Hypothalamus (tissue), 51 donors: ENCODE measurements at regions not wholly inside any gene's neighbourhood (a gene's known extent, or its start where the extent isn't known, plus 50 kb on each side); places are given as distances from the start of the nearest gene placed in this dataset.

Experiments used
- DNase-seq, 51 donors: peaks; one replicate each; lab custom pipeline; 2025; lab: John Stamatoyannopoulos, UW

DNA sequence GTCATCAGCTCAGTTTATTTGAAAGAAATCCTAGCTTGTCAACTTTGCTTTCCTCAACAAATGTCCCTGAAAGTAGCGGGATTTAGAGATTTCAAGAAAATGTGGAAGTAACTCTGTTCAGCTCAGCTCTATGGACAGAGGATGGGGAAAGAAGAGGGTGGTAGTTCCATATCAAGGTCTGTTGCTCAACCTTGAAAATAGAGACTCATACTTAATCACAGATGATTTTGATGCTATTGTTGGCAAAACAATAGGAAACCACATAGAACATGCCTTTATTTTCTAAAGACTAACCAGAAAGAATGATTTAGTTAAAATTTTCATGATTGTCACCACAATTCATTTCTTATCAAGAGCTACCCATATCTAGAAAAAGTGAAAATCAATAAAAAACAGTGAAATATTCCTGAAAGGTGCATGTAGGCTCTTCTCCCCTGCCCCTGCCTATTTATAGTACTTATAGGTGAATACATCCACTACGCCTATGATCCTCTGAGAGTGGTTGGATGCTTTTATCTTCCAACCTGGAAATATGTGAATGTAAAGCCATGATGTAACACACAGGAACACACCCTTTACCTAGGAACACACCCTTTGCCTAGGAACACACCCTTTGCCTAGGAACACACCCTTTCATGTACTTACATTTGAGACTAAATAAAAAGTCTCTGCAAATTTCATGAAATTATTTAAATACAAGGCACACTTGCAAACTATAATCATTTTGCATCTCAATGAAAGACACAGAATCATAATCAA is 65.8 kb downstream of the ETAA1 start:
- DNase-seq: no peak

DNA sequence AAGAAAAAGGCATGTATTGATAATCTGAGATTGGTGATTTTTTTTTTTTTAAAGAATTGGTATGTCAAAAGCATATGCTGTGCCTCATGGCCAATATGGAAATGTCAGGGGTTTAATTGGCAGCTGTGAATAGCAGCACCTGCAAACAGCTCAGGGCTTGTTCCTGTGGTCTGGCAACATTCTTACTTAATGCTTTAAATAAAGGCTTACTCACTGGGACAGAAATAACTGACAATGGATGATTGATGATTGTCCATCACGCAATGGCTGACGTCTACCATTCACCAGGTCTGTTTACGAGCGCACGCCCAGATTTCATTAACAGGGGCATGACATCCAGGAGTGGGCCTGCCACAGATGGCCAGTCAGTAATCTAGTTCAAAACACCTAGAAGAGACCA is 66.7 kb downstream of the ETAA1 start:
- peak in 1 of 51 donors; percentile 5 for DNase-seq

DNA sequence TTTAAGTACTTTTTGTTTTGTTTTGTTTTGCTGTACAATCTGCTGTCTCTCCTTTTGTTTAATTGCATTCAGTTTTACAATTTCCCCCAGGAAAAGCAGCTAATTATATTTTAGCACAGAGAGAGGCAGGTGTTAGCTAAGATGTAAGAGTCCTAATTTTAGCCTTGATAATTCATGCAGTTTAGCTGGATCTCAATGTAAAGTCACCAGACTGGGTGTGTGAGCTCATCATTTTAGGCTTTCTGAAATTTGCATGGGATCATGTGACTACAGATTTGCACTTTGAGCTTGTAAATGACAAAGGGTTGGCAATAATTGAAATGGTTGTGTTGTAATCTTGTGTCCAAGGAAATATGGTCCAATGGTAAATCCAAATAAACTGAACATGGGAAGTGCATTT is 68.5 kb downstream of the ETAA1 start:
- DNase-seq: no peak

DNA sequence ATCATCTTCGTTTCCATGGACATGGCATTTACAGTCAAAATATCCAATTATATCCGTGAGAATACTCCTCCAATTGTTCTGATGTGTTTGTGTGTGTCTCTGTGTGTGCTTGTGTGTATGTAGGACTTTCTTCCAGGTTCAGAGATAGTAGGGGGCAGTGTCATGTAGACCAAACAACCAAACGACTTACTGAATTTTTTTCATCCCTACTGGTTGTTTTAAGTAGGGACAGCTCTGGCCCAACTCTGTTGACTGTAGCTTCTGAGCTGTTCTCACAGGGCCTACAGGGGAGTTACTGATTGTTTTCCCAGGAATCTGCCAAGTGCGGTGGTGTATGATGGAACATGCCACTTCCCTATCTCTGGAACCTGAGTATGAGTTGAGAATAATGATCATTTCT is 69.6 kb downstream of the ETAA1 start:
- DNase-seq: no peak

DNA sequence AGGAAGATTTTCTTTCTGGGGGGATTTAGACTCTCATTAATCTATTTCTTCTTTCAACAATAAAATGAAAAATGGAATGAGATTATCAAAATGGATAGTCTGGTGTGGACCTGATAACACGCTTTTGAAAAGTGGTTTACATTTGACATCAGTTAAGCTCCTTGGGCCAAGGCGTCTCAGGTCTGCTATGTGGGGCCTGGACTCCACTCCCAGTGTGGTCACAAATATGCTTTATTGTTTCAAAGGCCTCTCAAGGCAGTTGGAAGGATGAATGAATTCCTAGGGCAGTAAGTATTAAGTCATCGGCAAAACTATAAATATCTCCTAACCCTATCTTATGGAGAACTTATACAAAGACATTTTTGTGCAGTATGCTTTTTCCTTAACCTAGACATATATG is 74.5 kb downstream of the ETAA1 start:
- no peak for DNase-seq

DNA sequence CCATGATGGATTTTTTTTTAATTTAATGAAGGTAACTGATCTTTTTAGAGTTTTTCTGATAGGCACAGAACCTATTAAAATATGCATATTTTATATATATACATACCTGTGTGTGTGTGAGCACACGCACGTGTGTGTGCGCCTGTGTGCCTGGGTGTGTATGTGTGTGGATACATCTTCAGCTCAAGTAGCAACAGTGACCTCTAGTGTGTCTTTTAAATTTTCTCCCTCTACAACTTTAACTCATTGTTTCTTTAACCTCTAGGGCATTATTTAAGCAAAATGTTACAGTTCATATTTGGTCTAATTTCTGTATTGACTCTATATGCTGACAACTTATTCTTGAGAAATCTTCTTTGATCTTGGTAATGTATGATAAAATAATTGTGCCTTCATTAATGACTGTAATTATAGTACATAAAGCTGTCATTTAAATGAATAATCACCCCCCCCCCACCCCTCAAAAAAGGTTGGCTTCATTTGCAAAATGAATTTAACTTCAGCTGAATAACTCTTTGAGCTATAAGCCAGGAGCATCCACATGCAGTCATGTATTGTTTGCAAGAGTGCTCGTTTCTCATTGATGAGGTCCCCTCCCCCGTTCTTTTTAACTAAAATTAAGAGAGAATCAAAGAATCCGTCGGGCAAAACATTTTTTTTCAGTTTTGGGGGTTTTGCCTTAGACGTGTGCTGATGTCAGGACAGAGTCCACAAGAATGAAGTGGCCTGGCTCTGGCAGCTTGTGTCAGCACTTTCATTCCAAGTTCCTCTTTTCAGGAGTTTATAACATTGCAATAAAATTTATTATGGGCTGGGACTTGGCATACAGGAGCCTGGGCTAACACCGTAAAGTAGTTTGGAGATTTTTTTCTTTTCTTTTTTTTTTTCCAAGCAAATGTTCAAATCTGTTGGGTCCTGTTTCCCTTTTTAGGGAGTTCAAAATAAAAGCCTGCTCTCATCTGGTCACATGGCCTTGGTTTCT is 80.0 kb downstream of the ETAA1 start:
- DNase-seq: no peak

DNA sequence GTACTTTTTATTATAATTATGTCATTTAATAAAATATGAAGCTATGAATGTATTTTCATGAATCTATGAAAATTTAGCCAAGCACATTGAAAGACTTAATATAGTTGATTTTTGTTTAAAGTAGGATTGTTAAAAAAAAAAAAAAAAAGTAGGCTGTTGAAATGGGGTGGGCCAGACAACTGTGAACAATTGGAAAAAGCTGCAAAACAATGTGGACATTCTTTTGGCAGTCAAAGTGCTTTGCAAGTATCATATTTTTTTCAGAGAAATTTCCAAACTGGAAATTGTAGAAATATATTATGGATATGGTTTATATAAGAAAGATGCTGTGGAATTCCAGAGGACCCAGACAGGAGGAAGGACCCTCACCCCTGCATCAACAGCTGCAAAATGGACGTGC is 82.1 kb downstream of the ETAA1 start:
- DNase-seq: no peak

DNA sequence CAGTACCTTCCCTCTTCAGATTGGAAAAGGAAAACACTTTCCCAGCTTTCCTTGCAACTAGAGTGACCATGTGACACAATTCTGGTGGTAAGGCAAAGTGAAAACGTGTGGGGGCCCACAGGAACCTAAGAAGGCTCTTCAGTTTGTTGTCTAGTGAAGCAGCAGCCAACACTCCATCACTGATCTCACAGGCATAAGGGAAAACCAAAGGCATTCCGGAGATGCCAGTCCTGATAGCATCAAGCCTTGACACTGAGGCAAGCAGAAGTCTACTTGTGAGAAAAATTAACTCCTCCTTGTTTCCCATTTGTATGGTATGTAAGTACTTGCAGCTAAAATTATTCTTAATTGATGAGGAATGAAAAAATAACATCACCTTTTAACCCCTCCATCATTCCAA is 88.3 kb downstream of the ETAA1 start:
- no peak for DNase-seq

DNA sequence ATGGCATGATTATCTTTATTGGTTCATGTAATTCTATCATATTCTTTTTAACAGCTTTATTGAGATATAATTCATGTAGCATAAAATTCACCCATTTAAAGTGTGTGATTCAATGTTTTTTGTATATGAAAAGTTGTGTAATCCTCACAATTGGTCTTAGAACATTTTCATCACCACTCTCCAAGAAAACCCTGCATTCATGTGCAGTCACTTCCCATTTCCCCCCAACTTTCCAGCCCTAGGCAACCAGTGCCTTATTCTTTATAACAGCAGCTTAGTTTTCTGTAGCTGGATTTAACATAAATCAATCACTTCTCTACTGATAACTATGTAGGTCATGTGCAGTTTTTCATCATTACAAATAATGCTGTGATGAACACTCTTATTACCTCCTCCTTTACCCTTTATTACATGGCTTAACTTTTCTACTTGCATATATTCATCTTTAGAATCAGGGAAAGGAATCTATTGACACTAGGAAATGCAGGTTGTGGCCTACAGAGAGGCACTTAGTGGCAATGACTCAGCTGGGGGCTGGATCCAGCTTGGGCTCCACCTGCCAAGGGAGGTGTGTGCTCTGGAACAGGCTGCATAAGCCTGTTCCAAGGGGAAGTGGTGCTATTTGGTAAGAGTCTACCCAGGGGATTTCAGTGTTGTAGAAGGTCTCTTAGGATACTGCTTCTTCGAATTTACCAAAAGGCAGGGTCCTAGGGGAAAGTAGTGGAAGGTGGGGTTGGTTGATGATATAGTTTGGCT is 89.1 kb downstream of the ETAA1 start:
- DNase-seq: no peak

DNA sequence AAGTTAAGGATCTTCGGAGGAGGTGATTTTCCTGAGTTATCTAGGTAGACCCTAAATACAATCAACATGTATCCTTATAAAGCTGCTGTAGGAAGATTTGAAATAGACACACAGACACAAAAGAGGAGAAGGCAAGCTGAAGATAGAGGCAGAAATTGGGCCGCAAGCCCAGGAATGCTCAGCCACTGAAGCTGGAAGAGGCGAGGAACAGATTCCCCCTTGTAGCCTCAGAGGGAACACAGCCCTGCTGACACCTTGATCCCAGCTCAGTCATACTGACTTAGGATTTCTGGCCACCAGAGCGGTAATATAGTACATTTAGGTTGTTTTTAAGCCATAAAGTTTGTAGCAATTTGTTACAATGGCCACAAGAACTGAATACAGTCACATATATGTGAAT is 90.9 kb downstream of the ETAA1 start:
- DNase-seq: no peak

DNA sequence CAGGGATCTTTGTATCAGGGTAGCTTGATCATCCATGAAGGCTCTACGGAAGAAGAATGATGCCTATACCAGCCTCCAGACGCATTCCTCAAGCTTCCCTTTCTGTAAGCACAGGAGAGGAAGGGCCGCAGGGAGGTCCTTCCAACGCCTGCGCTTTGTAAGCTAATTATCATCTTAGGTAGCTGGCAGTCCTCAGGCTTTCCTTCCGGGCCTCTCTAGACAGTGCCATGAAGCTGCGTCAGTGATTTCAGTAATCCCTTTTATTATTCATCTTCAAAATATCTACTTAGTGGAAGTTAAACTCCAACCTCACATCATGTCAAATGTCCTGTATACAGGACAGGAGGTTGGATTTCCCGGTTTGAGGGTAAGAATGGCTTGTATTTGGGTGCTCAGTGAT is 92.3 kb downstream of the ETAA1 start:
- DNase-seq: no peak

DNA sequence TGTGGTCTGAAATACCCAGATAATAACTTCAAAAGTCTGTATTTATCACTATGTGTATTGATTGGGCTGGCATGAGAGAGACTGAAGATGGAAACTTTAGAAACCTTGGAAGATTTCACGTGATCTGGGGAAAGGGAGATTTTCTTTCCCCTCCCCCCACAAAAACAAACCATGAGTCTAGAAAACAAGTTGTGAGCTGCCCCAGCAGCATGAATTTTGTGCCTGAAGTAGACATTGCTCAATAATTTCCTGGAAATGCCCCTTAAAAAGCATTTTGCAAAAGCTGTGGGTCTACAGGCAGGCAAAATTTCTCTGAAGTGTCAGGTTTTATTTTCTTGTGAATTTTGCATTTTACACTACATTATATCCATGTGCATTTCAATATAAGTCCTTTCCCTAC is 101.8 kb downstream of the ETAA1 start:
- no peak for DNase-seq

DNA sequence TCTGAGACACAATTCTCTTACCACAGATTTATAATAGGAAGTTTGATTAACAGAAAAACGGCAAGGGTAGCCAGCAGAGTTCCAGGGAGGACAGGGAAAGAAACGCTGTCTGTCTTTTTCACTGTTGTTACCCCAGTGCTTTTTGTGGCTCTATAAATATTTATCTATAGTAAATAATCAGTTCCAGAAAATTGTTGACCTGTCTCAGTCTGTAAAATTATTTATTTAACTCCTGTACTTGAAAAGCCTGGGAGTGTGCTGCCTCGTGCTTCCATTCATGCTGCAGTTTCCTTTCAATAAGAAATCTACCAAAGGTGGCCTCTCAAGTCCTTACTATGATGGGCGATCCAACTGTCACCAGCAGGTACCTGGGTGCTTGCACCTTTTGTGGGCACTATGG is 102.9 kb downstream of the ETAA1 start:
- no peak for DNase-seq

DNA sequence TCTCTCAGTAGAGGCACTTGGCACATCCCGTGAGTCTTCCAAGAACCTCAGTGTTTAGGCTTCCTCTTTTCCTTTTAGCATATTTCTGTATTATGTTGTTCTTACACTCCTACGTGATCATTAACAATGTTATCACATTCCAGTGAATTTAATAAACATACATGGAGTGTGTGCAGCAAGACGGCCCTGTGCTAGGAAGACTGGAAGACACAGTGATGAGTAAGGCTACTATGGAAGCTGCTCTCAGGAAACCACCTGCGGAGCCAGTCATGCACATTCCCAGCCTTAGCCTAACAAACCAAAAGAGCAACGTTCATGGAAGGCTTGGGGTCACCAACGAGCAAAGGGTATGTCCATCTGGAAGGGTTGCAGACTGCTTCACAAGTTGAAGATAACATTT is 103.4 kb downstream of the ETAA1 start:
- no peak for DNase-seq

DNA sequence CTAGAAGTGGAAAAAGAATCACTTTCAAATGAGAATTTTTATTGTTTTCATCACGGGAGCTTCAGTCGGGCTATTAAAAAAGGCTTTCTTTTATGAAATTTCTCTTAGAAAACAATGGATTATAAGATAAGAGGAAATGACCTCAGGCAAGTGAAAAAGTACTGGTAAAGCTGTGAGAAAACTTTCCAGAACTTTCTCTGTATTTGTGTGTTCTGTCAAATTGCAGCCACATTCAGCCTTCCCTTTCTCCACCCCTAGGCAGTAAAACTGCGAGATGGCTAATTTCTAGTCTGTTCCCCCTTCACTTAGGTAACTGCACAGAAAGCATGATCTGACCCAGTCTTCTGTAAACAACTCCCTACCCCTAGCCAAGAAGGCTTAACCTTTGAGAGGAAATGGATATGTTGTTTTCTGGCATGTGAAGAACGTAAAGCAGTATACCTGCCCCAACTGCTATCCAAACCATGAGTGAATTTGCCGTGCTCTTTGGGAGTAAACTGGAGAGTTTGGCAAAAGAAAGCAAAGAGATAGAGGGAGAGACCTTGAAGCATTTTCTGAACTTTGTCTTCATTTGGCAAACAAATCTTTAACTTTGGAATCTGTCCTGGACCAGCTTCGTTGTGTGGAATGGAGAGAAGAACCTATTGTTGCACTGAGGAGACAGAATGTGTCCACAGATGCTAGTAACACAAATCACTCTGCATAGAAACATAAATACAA is 105.4 kb downstream of the ETAA1 start:
- DNase-seq: no peak

DNA sequence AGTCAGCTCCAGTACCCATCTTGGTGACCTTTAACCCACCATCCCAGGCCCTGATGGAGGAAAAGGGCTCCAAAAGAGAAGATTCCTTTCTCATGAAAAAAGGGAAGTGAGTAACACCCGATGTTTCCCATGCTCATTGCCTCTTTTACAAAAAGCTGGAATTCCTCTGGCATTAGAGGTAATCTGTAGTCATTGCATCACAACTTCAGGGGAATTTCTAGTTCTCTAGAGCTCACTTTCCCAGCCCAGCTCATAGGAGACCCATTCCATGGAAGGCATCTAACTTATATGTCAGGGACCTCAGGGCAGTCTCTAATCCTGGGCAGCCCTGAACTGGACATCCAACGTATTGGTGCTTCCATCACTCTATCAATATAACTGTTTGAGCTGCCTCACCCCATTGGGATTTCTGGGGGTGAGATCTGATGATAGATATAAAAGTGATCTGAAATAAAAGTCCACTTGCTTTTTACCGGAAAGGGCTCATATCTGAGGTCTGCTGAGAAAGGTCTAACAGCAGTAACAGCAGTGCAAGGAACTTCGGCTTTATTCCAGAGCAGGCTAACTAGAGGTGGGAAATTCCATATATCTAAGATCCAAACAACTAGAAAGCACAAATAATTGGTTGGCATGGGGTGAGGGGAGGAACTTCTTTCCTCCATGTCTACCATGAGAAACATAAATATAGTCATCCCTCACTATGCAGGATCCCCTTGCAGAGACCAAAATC is 106.1 kb downstream of the ETAA1 start:
- DNase-seq: no peak

DNA sequence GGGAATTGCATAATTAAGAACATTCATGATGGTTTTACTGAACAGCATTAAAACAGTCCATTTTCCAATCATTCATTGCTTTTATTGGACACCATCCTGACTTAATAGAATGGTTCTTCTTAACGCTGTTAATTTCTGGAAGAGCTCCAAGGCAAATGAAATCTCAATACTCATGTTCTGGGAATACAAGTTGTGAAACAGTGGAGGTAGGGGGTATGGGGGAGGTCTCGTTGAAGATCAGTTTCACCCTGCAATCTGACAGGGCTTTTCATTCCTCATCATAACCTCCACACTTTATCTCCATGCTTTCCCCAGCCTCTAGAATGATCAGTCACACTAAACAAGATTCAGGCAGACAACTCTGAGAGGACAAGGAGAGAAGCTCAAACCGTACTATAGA is 113.6 kb downstream of the ETAA1 start:
- no peak for DNase-seq

DNA sequence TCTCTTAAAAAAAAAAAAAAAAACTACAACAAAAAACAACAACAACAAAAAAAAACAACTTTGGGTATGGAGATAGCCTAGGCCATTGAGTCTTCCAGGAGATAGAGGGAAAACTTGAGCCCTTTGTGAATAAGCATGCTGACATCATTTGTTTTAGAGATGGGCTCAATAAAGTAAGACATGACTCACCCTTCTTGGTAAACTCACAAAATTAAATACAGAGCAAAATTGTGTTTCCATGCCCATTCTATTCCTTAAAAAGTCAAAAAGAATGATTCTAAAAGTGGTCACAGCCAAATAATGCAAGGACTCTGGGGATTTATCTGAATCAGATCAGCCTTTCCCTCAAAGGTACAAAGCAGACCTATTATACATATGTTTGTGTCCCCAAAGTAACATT is 117.4 kb downstream of the ETAA1 start:
- no peak for DNase-seq

DNA sequence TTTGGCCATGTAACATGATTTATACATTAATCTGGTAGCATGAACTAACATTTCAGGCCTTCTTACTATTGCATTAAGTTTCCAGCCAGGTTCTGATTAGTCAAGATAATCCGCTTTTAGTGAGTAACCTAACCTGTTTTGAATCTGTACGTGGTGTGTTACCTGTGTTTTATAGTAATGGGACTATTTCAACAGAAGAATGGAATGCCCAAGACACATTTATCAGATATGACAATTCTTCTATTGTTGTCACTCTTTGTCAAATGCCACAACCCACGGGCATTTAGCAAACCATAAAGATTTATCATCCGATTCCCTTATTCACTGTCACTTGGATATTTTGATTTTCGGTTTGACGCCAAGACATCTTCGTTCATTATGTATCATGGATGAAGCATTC is 117.9 kb downstream of the ETAA1 start:
- DNase-seq: no peak

DNA sequence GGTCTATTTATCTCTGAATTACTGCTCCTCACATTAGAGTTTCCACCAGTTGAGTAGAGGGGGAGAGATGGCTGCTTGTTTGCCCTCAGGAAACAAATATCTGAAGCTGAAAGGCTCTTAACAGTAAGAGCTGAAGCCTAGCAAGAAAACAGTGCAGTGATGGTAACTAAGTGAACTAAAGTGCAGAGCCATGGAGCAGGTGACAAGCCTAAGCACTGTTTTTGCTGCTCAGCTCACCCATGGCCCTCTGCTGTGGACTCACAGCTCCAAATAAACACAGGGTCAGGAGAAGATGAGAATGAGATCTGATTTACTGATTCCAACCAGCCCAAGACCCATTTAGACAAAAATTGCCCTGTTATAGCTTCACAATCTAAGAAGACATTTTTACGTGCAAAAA is 118.4 kb downstream of the ETAA1 start:
- DNase-seq: no peak
